ENCODE measurements at regions not wholly inside any gene's neighbourhood (a gene's known extent, or its start where the extent isn't known, plus 50 kb on each side); places are given as distances from the start of the nearest gene placed in this dataset.

- no peak for TF ChIP-seq POLR2A (IDR thresholded peaks at IDR 0.05)
- TF ChIP-seq CTCF (IDR thresholded peaks at IDR 0.05), result no peak
Measured at GRCh38 chr1:94629259-94630181, 88.0 kb upstream of the F3 start.

All from testis (tissue), 2 donors.